ENCODE measurements at regions not wholly inside any gene's neighbourhood (a gene's known extent, or its start where the extent isn't known, plus 50 kb on each side); places are given as distances from the start of the nearest gene placed in this dataset.
A peak's percentile ranks its signal among the peaks of the same experiment; 100 is the strongest.

DNA sequence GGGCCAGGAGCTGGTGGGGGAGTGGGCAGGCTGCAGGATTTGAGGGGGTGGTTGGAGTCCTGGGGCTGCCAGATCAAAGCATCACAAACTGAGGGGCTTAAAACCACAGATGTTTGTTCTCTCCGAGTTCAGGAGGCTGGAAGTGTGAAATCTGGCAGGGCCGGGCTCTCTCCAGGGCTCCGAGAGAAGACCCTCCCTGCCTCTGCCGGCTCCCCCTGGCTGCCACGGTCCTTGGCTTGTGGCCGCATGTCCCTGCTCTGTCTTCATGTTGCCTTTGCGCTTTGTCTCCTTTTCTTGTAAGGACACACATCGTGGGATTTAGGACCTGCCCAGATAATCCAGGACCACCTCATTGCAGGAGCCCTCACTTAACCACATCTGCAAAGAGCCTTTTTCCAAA lies 139.8 kb upstream of the GSE1 start:
- no peak for DNase-seq (ENCODE audit: low read depth)

DNA sequence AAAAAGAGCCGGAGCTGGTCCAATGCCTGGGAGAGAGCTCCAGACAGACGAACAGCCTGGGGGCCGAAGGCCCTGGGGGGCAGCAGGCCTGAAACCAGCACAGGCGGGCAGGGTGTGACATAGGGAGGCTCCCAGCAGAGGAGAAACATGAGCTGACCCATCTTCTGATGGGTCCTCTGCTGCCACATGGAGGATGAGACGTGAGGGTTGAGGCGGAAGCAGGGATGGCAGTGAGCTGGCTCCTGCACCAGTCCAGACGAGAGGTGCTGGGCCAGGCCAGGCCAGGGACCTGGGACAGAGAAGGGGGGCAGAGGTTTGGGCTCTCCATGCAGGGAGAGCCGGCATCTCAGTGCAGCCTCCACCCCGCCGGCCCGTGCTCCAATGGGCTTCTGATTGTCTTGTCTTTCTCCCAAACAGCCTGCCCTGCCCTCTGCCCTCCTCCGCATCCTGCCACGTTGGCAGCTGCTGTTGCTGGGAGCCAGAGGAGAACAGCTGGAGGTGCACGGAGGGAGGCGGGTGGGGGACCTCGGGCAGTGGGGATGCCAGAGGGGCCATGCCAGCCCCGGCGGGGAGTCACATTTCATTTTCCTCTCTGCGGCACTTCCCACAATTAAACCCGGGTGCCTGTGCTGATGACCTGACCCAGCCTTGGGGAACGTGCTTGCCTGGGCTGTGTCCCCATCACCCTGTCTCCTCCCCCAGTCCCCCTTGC lies 139.1 kb upstream of the GSE1 start:
- DNase-seq (ENCODE audit: low read depth) = no peak

DNA sequence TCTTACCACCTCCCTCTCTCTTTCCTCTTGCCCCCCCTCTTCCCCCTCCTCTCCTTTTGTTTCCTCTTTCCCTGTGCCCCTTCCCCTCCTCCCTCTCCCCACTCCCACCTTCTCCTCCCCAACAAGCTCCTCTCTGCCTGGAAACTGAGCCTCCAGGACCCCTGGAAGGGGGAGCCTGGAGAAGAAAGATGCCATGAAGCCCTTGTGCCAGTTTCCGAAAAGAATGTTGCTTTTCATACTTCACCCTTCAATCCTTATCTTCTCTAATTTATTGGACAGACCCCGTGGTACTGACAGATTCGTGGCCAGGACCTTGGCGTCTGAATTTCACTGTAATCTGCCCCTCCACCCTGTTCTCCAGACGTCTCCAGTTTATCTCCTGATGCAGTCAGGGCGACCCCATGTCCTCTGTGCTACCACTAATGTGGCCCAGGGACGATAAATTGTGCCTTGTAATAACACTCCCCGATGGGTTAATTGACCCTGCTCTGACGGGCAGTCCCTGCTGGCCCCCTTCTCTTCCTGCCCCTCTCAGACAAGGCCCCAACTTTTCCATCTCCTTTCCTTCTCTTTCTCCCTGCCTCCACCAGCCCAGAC lies 138.4 kb upstream of the GSE1 start:
- DNase-seq (ENCODE audit: low read depth) = no peak

DNA sequence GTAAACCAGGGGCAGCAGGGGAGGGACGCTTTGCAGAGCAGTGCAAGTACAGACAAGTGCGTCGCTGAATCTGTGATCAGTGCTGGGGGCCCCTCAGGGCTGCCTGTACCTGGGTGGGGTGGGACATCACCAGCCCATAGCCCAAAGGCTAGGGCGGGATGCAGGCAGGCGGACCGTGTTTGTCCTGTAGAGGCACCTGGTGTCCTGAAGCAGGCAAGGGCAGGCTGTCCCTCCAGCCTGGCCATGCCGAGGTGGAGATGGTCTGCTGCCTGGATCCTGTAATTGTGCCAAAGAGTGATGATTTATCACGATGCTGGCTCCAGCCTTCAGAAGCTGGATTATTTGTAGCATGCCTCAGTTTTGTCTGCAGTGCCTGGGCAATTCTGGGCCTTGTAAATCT lies 137.9 kb upstream of the GSE1 start:
- DNase-seq (ENCODE audit: low read depth) = no peak

DNA sequence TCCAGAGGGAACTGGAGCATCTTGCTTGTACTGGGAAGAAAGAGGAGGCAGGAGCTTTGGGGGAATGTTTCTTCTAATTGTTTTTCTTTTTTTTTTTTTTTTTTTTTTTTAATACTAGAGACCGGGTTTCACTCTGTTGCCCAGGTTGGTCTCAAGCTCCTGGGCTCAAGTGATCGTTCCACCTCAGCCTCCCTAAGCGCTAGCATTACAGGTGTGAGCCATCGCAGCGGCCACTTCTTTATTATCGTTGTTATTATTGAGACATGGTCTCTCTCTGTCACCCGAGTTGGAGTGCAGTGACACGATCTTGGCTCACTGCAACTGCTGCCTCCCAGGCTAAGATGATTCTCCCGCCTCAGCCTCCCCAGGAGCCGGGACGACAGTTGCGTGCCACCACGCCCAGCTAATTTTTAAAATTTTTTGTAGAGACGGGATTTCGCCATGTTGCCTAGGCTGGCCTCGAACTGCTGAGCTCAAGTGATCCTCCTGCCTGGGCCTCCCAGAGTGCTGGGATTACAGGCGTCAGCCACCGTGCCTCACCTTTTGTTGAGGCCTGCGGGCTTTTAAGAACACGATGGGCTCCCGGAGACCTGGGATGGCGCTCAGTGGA lies 137.3 kb upstream of the GSE1 start:
- DNase-seq (ENCODE audit: low read depth) = no peak

DNA sequence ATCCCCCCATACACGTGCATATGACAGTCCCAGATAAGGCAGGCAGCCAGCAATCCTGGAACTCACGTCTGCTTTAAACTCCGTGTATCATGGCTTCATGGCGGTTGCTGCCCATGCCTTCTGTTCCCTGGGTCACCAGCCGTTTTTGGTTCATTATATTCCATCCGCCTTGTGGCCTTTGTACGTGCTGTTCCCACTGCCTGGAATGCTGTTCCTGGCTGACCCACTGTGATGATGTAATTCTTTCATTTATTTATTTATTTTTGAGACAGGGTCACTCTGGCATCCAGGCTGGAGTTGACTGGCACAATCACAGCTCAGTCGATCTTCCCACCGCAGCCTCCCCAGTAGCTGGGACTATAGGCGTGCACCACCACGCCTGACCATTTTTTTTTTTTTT lies 136.7 kb upstream of the GSE1 start:
- no peak for DNase-seq (ENCODE audit: low read depth)

DNA sequence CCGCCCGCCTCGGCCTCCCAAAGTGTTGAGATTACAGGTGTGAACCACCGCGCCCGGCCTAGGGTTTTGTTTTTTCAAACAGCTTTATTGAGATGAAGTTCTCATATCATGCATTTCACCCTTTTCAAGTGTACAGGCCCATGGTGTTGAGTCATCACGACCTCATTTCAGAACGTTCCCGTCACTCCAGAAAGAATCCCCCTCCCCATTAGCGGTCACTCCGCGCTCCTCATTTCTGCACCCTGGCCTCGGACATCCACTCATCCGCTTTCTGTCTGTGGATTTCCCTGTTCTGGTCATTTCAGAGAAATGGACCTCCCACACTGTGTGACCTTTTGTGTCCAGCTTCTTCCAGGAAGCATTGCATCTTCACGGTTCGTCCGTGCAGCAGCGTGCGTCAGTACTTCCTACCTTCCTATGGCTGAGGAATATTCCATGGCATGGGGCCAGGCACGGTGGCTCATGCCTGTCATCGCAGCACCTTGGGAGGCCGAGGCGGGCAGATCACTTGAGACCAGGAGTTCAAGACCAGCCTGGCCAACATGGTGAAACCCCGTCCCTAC lies 135.2 kb upstream of the GSE1 start:
- DNase-seq (ENCODE audit: low read depth) = no peak

DNA sequence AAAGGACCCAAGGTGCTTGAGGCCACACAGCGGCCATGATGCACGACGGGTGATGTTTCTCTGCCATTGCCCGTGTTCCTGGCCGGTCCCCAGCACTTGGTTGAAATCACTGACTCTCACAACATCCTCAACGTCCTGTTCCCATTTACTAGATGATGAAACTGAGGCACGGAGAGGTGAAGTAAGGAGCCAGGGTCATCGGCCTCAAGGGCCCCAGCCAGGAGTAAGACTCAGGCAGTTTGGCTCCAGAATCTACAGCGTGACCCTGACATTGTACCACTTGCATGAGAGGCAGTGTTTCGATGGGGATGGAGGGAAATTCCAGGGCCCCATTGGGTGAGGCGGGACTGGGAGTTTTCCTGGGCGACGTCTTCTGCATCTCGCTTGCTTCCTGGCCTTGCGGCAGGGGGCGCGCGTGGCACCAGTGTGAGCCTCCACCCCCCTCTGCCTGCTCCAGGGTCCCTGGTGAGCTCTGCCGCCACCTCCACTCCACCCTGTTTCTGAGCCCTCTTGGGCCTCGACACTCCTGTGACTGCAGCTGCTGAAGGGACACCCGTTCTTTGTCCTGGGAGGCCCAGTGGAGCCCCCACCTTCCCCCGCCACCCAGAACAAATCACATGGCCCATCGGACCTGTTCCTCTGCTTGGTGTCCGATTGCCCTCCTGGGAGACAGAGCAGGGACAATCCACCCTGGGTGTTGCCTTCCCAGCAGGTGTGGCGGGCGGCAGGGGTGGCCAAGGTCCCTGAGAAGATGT lies 133.0 kb upstream of the GSE1 start:
- DNase-seq (ENCODE audit: low read depth) = no peak

DNA sequence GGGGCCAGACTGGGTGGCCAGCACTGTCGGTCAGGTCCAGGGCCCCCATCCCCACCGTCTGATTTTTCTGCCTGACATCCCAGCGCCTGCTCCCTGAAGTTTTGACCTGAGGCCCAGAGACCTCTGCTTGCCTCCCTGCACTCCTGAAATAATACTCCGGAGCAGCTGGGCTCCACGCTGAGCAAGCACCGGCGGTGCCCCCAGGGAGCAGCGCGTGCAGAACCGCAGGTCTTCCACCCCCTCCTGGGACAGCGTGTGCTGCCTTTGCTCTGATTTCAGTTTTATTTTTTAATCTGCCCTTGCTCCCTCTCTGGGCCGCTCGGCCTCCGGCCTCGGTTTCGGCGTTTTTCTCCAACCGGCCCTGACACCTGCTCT lies 132.4 kb upstream of the GSE1 start:
- no peak for DNase-seq (ENCODE audit: low read depth)

DNA sequence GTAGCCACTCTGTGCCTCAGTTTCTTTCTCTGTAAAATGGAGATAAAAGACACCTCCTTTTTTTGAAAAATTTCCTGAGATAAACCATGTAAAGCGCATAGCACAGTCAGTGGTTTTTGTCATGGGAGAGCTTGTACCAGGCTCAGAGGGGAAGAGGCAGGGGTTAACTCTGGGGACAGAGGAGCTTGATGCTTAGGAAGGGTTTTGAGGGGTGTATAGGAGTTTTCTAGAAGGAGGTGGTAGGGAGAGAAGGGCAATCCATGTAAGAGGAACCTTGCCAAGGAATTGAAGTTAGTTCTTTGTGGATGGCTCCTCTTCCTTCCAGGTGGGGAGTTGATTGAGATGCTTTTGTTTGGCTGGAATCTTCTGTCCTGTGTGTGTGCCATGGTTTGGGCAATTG lies 131.9 kb upstream of the GSE1 start:
- DNase-seq (ENCODE audit: low read depth) = no peak

DNA sequence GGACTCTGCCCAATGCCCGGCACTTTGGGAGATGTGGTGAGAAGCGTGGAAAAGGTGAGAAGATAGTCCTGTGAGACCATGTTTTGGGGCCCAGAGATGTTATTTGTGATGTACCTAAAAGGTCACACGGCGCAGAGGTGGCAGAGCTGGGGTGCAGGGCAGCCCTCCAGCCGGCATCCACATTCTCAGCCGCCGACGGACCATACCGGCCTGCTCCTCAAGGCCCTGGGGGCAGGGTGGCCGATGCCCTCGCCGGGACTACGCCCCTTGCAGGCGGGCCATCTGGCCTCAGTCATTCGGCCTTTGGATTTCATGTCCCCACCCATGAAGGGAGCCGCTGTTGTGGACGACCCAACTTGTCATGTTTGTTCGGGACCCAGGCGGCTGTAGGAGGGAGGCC lies 131.4 kb upstream of the GSE1 start:
- no peak for DNase-seq (ENCODE audit: low read depth)

DNA sequence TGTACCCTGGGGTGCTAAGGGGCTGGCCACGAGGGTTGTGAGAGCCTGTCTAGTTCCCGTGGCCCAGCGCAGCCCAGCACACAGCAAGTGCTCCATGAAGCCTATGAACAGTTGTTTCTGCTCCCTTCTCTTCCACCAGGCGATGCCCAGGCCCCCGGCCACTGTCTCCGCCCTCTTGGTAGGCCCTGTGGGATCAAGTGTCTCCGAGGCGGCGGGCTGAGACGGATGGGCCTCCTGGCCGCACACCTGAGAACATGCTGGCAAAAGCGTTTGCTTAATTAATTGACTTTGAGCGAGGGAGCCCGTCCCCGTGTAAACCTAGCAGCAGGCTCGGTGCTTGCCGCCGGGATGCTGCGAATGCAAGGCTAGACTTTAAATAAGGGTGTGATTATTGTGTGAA lies 129.7 kb upstream of the GSE1 start:
- DNase-seq (ENCODE audit: low read depth) = no peak

DNA sequence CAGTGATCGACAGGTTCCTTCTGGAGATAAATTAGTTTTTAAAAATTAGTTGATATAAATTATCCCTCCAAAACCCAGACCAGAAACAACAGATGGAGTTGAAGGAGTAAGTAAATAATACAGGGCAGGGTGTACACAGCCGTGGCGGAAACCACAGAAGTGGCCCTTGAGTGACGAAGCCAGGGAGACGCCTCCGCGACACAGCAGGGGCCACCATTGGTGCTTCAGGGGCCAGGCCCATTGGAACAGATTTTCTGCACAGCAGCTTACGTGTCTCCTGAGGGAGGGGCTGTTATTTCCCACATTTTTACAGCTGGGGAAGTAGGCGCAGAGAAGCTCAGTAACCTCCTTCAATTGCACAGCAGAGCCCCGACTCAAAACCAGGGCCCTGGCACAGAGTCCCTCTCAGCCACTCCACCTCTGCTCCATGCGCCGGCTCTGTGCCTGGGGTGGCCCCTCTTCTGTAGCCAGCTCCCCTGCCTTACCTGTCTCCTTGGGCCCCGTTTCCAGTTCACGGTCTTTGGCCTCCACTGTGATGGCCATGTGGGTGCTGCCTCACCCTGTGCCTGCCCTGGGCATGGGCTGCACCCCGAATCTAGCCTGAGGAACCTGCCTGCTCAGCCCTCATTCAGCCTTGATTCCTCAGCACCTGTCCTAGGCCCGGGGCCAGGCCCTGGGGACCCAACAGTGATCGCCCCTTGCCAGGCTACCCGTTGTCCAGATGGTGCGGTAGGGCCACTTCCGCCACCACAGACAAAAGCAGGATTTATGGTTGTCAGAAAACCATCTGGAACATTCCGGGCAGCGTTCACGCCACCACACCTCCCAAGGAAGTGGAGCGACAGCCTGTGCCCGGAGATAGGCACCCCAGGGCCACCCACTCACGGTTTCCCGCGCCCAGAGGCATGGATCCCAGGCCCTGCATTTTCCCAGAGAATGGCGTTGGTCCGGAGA lies 128.5 kb upstream of the GSE1 start:
- DNase-seq (ENCODE audit: low read depth) = no peak

DNA sequence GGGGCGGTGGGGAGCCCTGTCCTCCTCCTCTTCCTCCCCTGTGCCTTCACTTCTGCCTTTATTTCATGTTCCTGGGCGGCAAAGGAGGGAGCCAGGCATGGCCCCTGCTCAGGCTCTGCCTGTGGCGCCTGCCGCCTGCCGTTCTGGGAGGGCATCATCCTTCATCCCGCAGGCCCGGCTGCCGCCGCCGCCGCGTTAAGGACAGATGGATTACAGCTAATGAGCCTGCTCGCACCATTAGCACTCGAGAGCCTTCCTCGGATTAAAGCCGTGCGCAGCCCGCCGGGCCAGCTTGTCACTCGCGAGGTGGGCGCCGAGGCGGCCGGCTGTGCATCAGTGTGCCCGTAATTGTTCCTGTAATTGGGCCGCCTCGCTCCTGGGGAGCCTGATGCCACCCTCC lies 127.7 kb upstream of the GSE1 start:
- DNase-seq (ENCODE audit: low read depth) = no peak

DNA sequence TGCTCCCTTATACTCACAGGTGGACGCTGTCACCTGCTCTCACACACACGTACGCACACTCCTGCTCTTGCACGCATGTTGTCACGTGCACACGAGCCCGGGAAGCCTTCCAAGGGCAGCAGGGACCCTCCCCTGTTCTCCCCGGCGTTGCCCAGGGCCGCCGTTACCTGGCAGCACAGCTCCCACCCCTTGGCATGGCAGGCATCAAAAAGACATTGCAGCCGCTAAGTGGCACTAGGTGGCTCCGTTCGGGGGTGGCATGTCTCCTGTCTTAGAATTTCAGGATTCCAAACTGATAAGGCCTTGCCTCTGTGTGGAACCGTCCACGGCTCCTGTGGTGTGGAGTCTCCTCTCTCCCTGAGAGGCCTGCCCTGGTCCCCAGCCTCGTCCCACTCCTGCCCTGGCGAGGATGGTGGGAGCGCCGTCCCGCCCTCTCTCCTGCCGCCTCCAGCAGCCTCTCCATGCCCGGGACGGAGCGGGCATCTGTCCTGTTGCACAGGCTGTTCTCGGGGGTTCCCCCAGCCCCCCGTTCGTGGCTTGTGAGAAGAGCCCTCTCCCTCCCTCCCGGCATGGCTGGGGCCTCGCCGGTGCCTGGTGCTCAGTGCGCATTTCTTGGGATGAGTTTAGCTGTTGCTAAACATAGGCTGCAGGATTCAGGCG lies 126.7 kb upstream of the GSE1 start:
- no peak for DNase-seq (ENCODE audit: low read depth)

DNA sequence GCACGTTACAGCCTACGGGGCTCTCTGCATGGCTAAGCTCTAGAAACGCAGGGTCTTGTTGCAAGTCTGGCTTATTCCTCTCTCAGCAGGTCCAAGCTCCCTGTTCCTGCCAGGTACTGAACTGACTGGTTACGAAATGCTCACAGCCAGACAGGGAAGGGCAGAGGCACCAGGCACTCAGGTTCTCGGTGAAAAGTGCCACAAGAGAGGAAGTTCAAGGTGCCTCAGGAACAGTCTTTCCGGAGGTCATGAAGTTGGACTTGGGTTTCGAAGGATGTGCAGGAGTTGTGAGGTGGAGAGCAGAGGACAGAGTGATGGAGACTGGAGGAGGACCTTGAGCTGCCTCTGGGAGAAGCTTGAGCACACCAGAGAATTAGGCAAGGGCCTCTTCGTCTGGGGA lies 124.7 kb upstream of the GSE1 start:
- DNase-seq (ENCODE audit: low read depth) = no peak

DNA sequence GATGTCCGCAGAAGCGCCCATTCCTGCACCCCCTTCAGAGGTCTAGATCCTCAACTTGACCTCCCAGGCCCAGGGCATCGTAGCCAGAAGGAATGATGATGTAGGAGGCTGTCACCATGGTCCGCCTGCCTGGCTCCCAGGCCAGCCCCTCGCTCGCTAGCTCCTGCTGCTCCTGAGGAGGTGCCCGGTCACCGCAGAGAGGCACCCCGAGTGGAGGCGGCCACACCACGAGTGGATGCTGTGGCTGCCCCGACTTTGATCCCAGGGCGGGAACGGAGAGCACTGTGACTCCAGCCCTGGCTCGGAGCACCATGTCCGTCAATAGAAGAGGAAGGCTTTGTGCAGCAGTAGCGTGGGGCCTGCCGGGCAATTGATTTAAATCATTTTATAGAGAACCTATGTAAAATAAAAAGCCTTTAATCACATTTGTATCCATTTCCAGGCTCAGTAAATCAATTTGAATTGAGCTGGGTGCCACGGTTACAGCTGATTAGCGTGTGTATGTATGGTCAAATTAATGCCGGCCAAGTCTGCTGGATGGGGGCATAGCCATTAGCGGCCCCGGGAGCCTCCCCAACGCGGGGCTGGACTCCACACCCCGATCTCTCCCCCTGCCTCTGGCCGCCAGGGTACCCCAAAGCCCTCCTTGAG lies 122.6 kb upstream of the GSE1 start:
- DNase-seq (ENCODE audit: low read depth) = no peak

DNA sequence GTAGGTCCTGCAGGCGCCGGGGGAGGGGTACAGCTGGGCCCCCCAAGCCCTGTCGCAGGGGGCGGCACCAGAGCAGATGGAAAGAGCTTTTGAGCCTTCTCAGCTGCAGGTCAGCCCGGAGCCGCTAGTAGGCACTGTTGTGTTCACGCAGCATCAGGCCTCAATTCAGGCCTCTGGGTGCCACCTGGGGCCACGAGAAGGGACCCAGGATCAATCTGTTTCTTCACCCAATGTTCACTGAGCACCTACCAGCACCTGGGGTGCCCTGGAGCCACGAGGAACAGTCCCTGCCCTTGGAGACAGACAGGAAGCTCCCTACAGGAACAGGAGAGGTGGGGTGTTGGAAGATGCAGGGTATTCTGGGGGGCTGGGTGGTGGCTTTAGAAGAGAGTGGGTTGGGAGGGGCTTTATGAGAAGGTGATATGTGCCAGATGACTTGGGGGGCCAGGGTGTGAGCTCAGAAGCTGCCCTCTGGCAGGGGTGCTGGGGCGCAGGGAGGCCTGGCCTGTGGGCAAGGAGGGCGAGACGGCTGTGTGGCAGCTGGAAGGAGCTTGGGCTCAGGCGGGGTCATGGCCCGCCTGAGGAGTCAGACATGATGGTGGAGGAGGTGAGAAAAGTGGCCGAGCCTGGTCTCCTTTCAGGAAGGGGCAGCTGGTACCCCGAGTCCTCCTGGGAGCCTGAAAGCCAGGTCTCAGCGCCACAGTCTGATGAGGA lies 121.9 kb upstream of the GSE1 start:
- peak; percentile 4 for DNase-seq (ENCODE audit: low read depth)

DNA sequence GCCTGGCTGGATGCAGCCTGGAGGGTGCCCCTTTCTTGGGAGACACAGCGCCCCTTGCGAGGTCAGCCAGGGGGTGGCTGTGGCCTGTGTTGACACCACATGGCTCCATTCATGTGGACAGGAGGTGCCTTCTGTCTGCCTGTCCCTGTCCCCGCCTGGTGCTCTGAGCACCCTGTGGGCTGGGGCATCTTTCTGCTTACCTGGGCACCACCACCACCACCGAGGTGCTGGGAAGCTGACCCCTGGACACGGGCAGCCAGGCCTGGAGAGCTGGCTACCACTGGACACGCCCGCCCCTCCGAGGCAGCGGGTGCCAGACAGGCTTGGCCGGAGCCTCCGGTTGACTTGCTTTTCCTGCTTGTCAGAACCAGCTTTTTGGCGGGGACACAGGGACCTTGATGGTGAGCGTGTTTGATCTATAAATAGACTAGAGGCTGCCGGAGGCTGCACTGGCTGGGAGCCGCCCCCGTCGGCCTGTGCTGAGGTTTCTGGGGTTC lies 121.3 kb upstream of the GSE1 start:
- DNase-seq (ENCODE audit: low read depth) = no peak
